Endodermal cell (in vitro differentiated cells): ENCODE measurements at regions not wholly inside any gene's neighbourhood (a gene's known extent, or its start where the extent isn't known, plus 50 kb on each side); places are given as distances from the start of the nearest gene placed in this dataset.

ENCODE experiments used
- DNase-seq: peaks from one replicate; pipeline ENCODE4 v3.0.0-alpha.2; 2017
- H3K27ac ChIP-seq: 2 replicates; pipeline ENCODE4 v1.5.1; 2013; ENCODE audit warnings: mild to moderate bottlenecking, low read depth, low read length, moderate library complexity
- H3K27me3 ChIP-seq: 2 replicates; pipeline ENCODE4 v1.6.1; 2013; ENCODE audit warnings: mild to moderate bottlenecking, low read length, moderate library complexity; ENCODE audit not compliant: insufficient read depth, control insufficient read depth, poor library complexity, severe bottlenecking
- H3K36me3 ChIP-seq: 2 replicates; pipeline ENCODE4 v1.7.0; 2013; ENCODE audit warnings: mild to moderate bottlenecking, low read length, moderate library complexity; ENCODE audit not compliant: control insufficient read depth, insufficient read depth
- H3K4me1 ChIP-seq: one replicate; pipeline ENCODE4 v1.7.0; 2013; ENCODE audit warnings: low read length; ENCODE audit not compliant: control insufficient read depth, insufficient read depth
- H3K4me3 ChIP-seq: 2 replicates; pipeline ENCODE4 v1.5.1; 2013; ENCODE audit warnings: mild to moderate bottlenecking, low read length, moderate library complexity
- H3K9ac ChIP-seq: 2 replicates; pipeline ENCODE4 v1.6.1; 2013; ENCODE audit warnings: mild to moderate bottlenecking, low read length, moderate library complexity; ENCODE audit not compliant: poor library complexity, severe bottlenecking; ENCODE audit errors: extremely low read depth
- H3K9me3 ChIP-seq: 2 replicates; pipeline ENCODE4 v1.6.1; 2013; ENCODE audit warnings: mild to moderate bottlenecking, low read length, moderate library complexity; ENCODE audit not compliant: control insufficient read depth
- H3K27ac Mint-ChIP-seq: 2 replicates; pipeline ENCODE4 v1.8.0; 2020; ENCODE audit warnings: mixed read lengths
- H3K27me3 Mint-ChIP-seq: 2 replicates; pipeline ENCODE4 v1.8.0; 2021; ENCODE audit warnings: mild to moderate bottlenecking, mixed read lengths; ENCODE audit not compliant: insufficient read depth
- H3K36me3 Mint-ChIP-seq: 2 replicates; pipeline ENCODE4 v1.8.0; 2020; ENCODE audit warnings: low read depth, mixed read lengths
- H3K4me1 Mint-ChIP-seq: 2 replicates; pipeline ENCODE4 v1.8.0; 2020; ENCODE audit warnings: mixed read lengths
- H3K4me3 Mint-ChIP-seq: 2 replicates; pipeline ENCODE4 v1.8.0; 2020; ENCODE audit warnings: mild to moderate bottlenecking, moderate library complexity, mixed read lengths
- H3K9me3 Mint-ChIP-seq: 2 replicates; pipeline ENCODE4 v1.8.0; 2020; ENCODE audit warnings: mild to moderate bottlenecking, mixed read lengths
- CTCF ChIP-seq: fragments of 200-600 bp; sonication (generic); conservative IDR thresholded peaks from 2 replicates; pipeline ENCODE4 v1.5.0; 2021; ENCODE audit warnings: antibody characterized with exemption, mild to moderate bottlenecking
- WGBS, 2 experiments: methylation state at CpG; one replicate each; pipeline versions ENCODE4 v1.1.5 to v1.1.7; 2013; ENCODE audit warnings: missing lambda C conversion rate in 2 of 2, mixed read lengths in 1 of 2; ENCODE audit not compliant: insufficient coverage in 1 of 2, insufficient read length in 1 of 2; 5-methylcytosine and 5-hydroxymethylcytosine counted together

DNA sequence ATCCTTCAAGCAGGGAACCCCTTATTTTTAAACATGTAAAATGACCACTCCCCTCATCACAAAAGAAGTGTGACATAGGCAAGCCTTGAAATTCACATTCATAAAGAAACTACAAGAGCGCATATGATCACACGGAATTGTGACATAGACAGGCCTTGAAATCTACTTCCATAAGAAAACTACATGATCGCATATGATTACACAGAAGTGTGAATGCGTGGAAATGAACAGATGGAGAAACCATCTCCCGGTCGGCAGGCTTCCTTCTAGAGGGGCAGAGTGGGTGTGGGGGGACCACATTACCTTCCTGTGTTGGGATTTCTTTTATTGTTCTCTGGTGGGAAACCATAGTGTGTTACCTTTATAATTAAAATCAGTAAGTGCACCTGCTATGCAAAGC, 285.1 kb upstream of the ADARB2 start:
- Mint-ChIP-seq H3K27me3 (no peaks in the 10 kb centered on the region), H3K4me1 (no peaks in the 10 kb centered on the region), H3K36me3 (no peaks in the 10 kb centered on the region), H3K27ac (no peak overlapping the region), H3K9me3 (no peaks in the 10 kb centered on the region), H3K4me3 (no peak overlapping the region)
- 91 to 93% methylated on average over 6 of the region's 6 CpGs for WGBS, 2 experiments
- DNase-seq: no peak
- H3K27ac ChIP-seq: no peak overlapping the region
- H3K9me3 ChIP-seq: no peaks in the 10 kb centered on the region
- H3K9ac ChIP-seq: no peak overlapping the region
- no peaks in the 10 kb centered on the region for H3K4me1 ChIP-seq
- H3K36me3 ChIP-seq: no peaks in the 10 kb centered on the region
- H3K27me3 ChIP-seq: no peaks in the 10 kb centered on the region
- no peak overlapping the region for H3K4me3 ChIP-seq
- no peak for TF ChIP-seq CTCF

DNA sequence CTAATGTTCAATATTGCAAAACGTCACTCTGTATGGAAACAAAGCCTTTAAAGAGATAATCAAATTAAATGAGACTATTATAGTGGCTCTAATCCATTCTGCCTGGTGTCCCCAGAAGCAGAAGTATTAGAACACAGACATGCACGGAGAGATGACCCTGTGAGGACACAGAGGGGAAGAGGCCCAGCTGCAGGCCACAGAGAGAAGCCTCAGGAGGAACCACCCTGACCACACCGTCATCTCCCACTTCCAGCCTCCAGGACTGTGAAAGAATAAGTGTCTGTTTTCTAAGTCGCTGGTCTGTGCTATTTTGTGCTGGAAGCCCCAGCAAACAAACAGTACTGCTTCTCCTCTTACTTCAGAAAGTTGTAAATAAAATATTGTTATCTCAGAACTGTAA, 283.5 kb upstream of the ADARB2 start:
- no peaks in the 10 kb centered on the region for H3K9me3 Mint-ChIP-seq
- WGBS, 2 experiments: 88 to 97% methylated on average over 2 to 4 of the region's 4 CpGs
- Histone ChIP-seq H3K4me1 (no peaks in the 10 kb centered on the region), H3K4me3 (no peak overlapping the region), H3K27me3 (no peaks in the 10 kb centered on the region), H3K9ac (no peak overlapping the region), H3K9me3 (no peaks in the 10 kb centered on the region), H3K27ac (no peak overlapping the region), H3K36me3 (no peaks in the 10 kb centered on the region)
- no peaks in the 10 kb centered on the region for H3K4me1 Mint-ChIP-seq
- H3K36me3 Mint-ChIP-seq: no peaks in the 10 kb centered on the region
- no peak overlapping the region for H3K4me3 Mint-ChIP-seq
- no peak for TF ChIP-seq CTCF
- DNase-seq: no peak
- H3K27ac Mint-ChIP-seq: no peak overlapping the region
- H3K27me3 Mint-ChIP-seq: no peaks in the 10 kb centered on the region

- Histone ChIP-seq H3K27me3 (no peaks in the 10 kb centered on the region), H3K27ac (no peak overlapping the region), H3K9me3 (no peaks in the 10 kb centered on the region), H3K36me3 (no peaks in the 10 kb centered on the region), H3K4me1 (no peaks in the 10 kb centered on the region), H3K4me3 (no peak overlapping the region), H3K9ac (no peak overlapping the region)
- H3K27ac Mint-ChIP-seq: no peak overlapping the region
- no peaks in the 10 kb centered on the region for H3K4me1 Mint-ChIP-seq
- H3K9me3 Mint-ChIP-seq: no peaks in the 10 kb centered on the region
- DNase-seq: no peak
- H3K36me3 Mint-ChIP-seq: no peaks in the 10 kb centered on the region
- 80 to 87% methylated on average over 1 to 12 of the region's 12 CpGs for WGBS, 2 experiments
- H3K4me3 Mint-ChIP-seq: no peak overlapping the region
- no peaks in the 10 kb centered on the region for H3K27me3 Mint-ChIP-seq
- TF ChIP-seq CTCF: no peak
These were observed 282.5 kb upstream of the ADARB2 start for GRCh38 chr10:2019803-2020202.
